GM18873 (cell line): ENCODE measurements at regions not wholly inside any gene's neighbourhood (a gene's known extent, or its start where the extent isn't known, plus 50 kb on each side); places are given as distances from the start of the nearest gene placed in this dataset.

Source experiments
- ATAC-seq: cut with Tn5 transposase; IDR thresholded peaks from one replicate; pipeline ENCODE4 v1.9.1; 2021; ENCODE audit warnings: mild to moderate bottlenecking, moderate library complexity, moderate number of reproducible peaks; ENCODE audit not compliant: unreplicated experiment, low FRiP score

- ATAC-seq: no peak
Measured at GRCh38 chr3:101042996-101043686, 49.9 kb upstream of the ABI3BP start.
